ELF-1 (cell line): ENCODE measurements at regions not wholly inside any gene's neighbourhood (a gene's known extent, or its start where the extent isn't known, plus 50 kb on each side); places are given as distances from the start of the nearest gene placed in this dataset.

Experiments
- DNase-seq: peaks from one replicate; pipeline ENCODE4 v3.0.0-alpha.2; 2016; ENCODE audit warnings: low read depth, low spot score

DNA sequence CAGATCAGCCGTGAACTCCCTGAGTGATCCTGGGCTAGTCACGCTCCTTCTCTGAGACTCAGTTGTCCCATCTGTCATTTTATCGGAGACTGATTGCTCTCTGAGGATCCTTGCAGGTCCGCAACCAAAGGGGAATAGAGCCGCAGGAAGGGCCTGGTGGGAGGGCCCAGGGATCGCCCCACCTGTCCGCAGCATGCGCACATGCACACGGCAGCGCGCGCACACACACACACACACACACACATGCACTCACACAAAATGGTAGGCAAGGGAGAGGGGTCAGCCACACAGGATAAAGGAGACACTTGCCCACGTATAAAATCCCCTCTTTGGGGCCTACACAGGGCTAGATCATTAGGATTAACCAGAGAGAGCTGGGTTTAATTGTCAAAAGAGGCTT lies 95.6 kb upstream of the FOXP4 start:
- no peak for DNase-seq

DNA sequence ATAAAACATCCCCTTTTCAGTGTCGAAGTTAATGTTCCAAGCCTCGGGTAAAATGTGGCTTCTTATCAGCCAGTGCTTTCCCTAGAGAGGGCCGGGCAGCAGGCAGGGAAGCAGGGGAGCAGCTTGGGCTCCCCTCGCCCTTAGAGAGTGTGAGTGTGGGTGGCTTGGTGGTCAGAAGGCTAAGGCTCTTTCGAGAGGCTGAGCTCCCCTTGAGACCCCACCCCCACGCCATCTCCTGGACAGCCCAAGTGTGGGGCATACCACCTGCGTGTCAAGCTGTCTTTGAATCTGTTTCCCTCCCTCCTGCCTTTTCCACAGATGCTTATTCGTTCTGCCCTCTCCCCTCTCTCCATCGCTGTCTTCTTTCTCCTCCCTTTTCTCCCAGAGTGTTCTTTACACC lies 95.1 kb upstream of the FOXP4 start:
- no peak for DNase-seq

DNA sequence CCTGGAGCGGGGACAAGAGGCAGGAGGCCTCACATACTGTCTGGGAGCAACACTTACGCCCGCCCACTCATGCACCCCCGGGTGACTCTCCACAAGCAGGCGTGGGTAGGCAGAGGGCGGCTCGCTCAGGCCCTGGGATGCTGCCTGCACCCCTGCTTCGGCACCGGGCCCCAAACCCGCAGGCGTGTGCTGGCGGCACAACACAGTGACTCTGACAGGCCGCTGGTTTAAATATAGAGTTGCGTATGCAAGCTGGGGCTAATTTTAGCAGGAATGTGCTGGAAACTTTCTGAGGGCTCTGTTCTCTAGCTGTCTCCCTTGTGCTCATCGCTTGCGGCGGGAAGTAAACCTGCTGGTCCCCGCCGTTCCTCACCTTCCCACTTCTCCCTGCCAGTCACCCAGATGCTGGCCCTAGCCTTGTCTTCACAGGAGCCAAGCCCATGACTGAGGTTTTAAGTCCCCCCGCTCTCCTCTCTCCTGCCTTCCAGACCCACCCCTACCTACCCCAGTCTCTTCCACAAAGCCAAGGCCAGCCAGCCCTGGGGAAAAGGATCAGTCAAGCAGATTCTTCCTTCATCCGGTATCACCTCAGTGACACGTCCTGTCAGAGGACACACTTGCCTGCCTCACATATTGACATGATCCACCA lies 94.5 kb upstream of the FOXP4 start:
- DNase-seq = no peak

DNA sequence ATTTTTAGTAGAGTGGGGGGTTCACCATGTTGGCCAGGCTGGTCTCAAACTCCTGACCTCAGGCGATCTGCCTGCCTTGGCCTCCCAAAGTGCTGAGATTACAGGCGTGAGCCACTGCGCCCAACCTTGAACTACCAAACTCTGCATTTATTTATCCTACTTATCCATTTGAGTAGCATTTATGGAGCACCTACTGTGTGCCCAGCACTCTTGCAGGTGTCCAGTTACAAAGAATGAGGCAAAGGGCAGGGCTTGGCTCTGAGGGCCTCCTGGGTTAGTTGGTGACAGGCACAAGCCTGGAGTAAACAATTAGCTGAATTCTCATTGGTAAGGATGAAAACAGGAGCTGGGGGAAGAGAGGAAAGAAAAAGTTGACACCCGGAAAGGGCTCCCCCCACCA lies 93.4 kb upstream of the FOXP4 start:
- DNase-seq = no peak

DNA sequence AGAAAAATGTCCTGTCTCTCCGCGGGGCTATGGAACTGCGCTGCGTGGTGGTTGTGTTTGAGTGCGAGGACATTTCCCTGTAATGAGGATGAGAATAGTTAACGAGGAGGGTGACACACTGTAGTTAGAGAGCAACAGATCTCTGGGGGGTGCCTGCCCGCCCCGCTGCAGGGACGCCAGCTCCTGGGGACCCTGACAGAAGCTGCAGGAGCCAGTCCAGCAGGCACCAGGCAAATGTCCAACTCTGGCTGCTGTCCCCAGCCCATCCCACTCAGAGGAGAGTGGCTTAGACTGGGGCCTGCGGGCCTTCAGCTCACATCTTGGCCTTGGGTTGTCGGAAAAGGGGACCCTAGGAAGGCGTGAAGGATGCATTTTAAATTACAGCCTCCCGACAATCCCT lies 92.9 kb upstream of the FOXP4 start:
- DNase-seq = no peak

DNA sequence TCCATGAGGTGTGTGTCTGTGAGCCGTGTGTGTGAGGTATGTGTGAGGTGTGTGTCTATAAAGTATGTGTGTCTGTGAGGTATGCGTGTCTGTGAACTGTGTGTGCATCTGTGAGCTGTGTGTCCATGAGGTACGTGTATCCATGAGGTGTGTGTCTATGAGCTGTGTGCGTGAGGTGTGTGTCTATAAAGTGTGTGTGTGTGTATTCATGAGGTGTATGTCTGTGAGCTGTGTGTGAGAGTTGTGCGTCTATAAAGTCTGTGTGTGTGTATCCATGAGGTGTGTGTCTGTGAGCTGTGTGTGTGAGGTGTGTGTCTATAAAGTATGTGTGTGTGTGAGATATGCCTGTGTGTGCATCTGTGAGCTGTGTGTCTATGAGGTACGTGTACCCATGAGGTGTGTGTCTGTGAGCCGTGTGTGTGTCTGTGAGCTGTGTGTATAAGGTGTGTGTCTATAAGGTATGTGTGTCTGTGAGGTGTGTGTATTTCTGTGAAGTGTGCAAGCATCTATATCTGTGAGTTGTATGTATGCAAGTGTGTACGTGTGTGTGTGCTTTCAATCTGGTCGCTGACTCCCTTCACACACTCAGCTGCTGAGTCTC lies 91.9 kb upstream of the FOXP4 start:
- no peak for DNase-seq

DNA sequence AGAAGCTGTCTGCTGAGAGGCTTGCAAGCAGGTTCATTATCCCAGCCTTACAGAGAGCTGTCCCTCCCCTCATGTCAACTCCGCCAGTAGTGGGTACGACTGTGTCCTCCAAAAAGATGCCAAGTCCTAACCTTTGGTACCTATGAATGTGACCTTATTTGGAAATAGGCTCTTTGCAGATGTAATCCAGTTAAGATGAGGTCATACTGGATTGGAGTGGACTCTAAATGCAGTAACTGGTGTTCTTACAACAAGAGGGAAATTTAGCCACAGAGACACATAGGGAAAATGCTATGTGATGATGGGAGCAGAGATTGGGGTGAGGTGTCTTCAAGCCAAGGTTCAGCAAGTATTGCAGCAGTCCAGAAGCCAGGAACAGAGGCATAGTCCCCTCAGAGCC lies 90.8 kb upstream of the FOXP4 start:
- DNase-seq = no peak

DNA sequence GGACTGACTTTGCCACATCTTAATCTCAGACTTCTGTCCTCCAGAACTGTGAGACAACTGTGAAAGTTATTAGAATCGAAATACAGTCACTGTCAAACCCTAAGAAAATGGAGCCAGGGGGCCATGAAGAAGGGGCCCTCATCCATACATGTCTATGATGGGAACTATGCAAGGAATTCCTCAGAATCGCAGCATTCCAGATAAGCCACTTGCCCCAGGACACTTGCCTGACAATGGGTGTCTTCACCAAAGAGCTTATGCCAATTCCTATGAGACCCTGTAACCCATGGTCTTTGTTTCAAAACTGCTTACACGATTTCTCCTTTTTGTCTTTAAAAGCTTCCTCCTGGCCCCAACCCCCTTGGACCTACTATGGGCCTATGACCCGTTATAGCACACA lies 90.4 kb upstream of the FOXP4 start:
- peak; percentile 67 for DNase-seq

DNA sequence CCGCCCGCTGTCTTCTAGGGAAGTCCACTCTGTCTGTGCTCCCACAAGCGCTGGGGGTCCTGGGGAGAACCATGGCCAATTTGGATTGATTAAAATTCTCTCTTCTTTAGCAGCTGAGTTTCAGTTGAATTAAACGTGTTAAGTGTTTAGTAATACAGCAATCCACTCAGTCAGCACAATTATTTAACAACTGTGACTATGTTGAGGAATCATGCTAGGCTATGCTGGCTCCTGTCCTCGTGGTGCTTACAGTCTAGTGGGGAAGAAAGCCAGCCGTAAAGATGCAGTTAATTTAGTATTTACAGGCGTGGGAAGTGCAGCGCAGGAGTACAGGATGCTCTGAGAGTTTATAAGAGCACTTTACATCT lies 88.9 kb upstream of the FOXP4 start:
- DNase-seq = no peak

DNA sequence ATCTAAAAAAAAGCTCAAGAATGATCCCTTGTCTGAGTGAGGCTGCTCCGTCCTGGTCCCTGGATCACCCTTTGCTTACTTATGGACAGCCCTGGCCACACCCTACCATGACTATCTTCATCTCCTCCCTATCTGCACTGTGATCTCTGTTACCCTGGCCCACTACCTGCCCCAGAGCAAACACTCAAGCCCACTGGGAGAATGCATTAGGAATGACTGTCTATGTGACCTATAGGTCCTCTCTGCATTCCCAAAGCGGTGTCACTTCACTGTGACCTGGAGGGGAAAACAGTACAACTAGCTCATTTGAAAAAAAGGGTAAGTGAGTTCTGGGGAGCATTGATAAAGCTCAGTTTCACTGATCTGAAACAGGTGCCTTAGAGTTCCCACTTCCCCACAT lies 86.4 kb upstream of the FOXP4 start:
- no peak for DNase-seq

DNA sequence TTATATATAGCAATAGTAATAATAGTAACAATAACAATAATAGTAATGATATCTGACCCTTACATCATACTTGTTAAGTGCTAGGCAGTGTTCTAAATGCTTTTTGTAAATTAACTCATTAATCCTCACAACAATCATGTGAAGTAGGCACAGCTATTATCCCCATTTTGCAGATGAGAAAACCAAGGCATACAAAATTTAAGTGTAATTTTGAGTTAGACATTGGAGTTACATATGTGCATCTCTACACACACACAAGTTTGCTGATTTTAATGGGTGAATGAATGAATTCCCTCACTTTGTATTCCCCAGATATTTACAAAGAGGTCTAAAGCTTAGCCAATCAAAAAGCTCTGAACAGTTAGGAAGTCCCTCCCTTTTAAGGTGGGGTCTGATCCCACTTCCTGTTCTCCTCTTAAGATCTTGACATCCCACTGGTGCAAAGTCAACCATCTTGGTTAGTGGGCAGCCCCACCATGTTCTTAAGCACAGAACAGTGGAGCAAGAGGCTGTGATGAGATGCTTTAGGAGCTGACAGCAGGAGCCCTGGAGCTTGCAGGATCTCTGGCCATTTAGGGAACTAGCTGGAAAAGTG lies 85.3 kb upstream of the FOXP4 start:
- no peak for DNase-seq

DNA sequence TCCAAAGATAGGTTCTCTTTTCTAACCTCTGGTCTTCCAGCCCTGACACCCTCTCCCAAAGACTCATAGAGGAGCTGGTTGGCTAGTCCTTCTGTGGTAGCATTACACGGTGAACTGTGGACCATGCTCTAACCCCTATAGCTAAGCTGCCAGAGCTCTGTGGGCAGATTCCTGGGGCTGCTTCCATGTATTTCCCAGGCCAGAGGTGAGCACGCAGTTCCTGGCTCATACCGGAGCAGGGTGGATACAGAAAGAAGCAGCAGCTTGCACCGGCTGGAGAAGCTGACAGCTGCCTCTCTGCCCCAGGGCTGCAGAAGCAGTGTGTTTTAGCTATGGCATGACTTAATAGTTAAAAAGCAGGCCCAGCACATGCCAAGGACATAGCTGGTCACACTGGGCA lies 84.1 kb upstream of the FOXP4 start:
- DNase-seq = no peak

DNA sequence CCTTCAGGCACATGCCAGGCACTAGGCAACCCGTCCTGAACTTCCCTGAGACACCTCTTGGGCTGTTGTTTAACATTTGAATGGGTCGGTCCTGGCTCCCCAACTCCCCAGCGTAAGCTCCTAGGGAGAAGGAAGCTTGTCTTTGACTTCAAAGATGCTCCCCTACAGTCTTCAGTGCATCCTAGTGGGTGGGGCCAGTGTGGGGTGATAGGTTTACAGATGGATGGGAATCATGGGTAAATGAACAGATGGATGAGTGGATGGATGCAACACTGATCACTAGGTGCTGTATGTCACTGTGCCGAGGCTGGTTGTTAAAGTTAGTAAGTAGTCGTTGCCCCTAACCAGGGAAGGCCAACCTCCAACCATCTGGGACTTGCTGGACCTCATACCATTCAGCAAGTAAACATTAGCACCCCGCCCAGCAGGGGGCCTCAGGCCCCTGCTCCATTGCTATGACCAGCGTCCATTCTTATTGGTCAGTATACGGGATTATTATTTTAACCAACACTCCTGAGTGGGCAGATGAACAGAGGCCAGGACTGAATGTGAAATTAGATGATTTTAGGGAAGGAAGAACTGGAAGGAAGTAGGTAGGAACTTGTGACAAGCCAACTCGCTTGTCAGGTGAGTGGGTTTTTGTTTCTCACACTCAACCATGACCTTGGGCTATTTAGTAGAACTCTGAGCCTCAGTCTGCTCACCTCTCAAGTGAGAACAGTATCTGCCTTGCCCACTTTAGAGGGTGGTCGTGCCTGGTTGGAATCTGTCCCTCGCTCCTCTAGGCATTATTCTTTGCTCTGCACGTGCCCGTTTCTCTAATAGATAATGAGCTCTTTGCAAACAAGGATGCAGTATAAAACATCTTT lies 82.9 kb upstream of the FOXP4 start:
- DNase-seq = peak; percentile 55

DNA sequence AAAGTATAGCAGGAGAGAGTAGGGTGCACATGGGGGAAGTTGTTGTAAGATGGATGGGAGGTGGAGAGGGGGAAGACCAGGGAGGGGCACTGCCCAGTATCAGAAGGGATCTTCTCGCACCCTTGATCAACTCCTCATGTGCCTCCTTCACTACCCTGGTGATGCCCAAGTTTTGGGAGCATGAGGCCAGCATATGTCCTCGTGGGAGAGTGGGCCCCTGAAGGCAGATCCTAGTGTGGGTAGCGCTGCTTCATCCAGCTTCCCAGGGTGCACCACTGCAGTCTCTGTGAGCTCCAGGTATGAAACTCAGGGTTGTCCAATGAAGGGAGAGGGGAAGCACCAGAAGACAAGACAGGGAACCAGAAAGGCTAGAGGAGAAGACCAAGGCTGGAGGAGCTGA lies 82.2 kb upstream of the FOXP4 start:
- no peak for DNase-seq

DNA sequence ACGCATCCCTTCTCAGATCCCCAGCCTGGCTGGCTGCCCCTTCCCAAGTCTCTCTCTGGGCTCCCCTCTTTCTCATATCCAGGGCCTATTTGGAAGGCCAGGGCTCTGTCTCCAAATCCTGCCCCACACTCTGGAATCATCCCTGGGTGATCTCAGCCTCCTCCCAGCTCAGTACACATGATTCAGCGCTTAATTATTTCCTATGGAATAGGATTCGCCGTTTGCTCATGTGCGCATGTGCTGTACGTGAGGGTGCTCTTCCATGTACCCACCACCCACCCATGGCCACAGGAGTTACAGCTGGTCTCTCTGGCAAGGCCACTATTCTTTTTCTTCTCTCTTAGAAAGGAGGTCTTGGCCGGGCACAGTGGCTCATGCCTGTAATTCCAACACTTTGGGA lies 81.7 kb upstream of the FOXP4 start:
- no peak for DNase-seq

DNA sequence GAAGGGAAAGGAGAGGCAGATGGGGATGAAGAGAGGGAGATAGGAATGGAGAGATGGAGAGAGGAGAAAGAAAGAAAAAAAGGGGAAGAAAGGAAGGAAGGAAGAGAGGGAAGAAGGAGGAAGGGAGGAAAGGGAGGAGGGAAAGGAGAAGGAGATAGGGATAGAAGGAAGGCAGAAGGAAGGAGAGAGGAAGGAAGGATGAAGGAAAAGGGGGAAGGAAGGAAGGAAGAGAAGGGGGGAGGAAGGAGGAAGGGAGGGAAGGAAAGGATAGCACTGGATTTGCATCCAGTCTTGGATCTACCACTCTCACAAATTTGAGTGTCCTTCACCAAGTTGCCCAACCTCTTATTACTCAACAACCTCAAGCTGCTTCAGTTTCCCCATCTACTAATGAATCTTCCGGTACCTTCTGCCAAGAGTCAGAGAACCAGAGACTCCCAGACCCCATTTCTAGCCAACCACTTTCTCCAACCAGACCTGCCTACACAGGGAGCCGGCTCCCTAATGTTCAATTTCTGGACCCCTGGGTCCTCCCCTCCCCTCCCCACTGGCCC lies 79.7 kb upstream of the FOXP4 start:
- no peak for DNase-seq

DNA sequence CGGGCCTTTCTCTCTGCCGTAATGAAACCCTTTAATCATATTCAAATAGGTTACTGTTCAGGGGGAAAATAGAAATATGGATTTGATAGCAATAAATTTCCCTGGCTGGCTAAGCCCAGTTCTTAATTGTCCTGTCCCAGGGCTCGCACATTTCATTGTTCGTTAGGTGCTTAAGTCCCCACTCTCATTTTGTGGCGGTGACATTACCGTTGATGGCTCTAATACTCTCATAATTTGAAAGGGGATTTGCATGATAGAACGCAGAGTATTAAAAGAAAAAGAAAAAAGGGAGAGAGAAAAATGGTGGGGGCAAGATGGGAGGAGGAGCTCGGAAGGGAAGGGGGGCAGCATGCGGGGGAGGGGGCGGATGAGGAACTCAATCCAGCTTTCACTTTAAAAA lies 79.1 kb upstream of the FOXP4 start:
- DNase-seq = no peak

DNA sequence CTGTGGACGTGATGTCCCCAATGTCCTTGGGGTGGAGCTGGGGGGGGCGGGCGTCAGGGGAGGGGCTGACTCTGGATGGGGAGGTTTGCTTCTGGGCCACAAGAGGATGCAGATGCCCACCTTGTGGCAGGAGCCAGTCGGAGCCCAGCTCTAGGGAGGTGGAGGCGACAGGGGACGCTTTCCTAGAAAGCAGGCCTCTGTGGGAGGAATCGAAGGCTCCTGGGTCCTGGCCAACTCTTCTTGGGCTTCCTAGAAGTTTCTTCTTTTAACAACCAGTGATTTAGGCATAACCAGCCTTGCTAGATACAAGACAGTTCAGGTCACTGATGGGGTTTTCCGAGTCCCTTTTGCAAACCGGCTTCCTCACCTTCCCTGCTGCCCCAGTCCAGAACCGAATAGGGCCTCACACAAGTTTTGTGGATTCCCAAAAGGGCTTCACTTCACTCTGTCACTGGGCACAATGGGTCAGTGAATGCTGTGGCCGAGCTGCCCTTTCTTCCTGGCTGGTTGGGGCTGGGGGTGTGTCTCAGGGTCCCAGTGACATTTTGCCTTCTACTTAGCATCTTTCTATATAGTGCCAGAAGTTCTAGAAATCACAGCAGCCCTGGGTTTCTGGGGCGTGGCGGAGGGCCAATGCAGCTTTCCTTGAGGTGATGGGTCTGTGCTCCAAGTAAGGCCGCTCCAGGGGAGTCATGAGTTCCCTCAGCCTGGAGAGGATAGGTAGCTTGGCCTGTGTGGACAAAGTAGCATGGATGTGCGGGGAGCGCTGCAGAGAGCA lies 78.4 kb upstream of the FOXP4 start:
- no peak for DNase-seq

DNA sequence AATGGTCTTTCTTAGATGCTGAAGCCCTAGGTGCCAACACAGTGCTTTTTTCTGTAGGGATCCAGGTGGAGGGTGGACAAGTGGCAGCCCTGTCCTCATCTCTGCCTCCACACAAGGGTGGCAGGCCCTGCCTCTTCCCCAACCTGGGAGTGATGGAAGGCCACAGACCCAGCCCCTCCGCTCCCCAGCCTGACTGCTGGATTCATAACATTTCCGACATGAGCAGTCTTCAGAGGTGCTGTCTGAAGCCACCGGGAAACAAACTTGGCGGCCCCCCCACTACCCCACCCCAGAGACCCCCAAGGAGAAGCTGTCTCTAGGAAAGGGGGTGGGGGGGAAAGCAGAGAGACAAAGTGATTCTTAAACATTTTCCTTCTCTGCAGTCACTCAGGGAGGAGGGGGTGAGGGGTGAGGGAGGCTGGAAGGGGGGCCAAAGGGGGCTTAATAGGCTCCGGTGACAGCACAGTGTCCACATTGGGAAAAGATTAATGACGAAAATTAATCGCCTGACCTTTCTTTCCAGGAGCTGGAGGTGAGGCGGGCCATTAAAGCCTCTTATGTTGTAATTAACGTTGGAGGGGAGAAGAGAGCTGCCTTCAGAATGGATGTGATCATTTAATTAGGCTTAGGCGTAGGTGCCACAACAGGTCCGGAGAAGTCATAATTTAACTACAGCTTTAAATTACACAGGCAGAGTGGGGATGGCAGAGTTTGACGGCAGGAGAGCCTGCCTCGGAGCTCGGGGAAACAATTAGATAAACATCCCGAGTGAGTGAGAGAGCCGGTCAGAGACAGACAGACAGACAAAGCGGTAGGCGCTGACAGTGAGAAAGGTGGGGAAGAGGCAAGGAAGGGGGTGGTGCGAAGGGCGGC lies 76.8 kb upstream of the FOXP4 start:
- no peak for DNase-seq

DNA sequence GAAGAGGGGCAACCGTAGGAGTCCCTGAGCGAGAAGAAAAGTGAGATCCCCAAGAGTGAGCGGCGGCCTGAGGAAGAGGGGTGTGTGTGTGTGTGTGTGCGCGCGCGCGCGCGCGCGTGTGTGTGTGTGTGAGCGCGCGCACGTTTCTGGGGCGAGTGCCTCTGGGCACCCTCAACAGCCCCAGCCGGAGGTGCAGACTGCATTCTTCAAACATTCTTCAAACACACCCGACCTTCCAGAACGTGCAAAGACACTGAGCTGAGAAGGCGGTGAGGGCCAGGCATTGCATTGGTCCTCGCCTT lies 76.2 kb upstream of the FOXP4 start:
- peak; percentile 73 for DNase-seq
